GM06990 (cell line): ENCODE measurements at regions not wholly inside any gene's neighbourhood (a gene's known extent, or its start where the extent isn't known, plus 50 kb on each side); places are given as distances from the start of the nearest gene placed in this dataset.

ENCODE experiments used
- DNase-seq: peaks from one replicate; pipeline ENCODE4 v3.0.0-alpha.2; 2011; ENCODE audit not compliant: insufficient read length; ENCODE audit errors: extremely low read depth
- H3K27me3 ChIP-seq: replicated peaks from 2 replicates; pipeline ENCODE4 v1.6.0; 2011; ENCODE audit warnings: low read length; ENCODE audit not compliant: control insufficient read depth, insufficient read depth
- H3K36me3 ChIP-seq: 2 replicates; pipeline ENCODE4 v1.5.1; 2011; ENCODE audit warnings: low read length; ENCODE audit not compliant: control insufficient read depth, insufficient read depth
- H3K4me3 ChIP-seq: replicated peaks from 2 replicates; pipeline ENCODE4 v1.5.1; 2011; ENCODE audit warnings: low read depth, mild to moderate bottlenecking, control low read depth, low read length
- TF ChIP-seq, protein P1 (sequence below): IDR thresholded peaks from 2 replicates; pipeline ENCODE4 v1.5.1; 2011; ENCODE audit warnings: low read length, control low read depth, mild to moderate bottlenecking, inconsistent platforms; ENCODE audit not compliant: insufficient read depth, poor library complexity, severe bottlenecking

DNA sequence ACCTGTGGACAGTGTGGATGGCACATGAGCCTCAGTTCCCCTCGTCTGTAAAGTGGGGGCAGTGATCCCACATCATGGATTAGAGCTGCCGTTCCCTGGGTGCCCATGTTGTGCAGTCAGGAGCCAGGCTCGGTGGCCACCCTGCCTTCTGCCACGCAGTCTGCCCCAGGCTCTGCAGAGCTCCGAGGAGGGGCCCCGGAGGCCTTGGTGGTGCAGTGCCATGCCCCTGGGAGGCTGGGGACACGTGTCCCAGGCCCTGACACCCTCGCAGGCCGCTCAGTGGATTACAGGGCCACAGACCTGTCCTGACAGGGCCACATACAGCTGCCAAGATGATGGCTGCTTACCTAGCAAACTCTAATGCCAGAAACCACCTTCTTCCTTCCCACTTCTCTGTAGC is 59.7 kb upstream of the ZNF469 start:
- Histone ChIP-seq H3K4me3 (no peak overlapping the region), H3K36me3 (no peaks in the 10 kb centered on the region), H3K27me3 (no peaks in the 10 kb centered on the region)
- TF ChIP-seq, protein P1, sequence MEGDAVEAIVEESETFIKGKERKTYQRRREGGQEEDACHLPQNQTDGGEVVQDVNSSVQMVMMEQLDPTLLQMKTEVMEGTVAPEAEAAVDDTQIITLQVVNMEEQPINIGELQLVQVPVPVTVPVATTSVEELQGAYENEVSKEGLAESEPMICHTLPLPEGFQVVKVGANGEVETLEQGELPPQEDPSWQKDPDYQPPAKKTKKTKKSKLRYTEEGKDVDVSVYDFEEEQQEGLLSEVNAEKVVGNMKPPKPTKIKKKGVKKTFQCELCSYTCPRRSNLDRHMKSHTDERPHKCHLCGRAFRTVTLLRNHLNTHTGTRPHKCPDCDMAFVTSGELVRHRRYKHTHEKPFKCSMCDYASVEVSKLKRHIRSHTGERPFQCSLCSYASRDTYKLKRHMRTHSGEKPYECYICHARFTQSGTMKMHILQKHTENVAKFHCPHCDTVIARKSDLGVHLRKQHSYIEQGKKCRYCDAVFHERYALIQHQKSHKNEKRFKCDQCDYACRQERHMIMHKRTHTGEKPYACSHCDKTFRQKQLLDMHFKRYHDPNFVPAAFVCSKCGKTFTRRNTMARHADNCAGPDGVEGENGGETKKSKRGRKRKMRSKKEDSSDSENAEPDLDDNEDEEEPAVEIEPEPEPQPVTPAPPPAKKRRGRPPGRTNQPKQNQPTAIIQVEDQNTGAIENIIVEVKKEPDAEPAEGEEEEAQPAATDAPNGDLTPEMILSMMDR = no peak
- no peak for DNase-seq

DNA sequence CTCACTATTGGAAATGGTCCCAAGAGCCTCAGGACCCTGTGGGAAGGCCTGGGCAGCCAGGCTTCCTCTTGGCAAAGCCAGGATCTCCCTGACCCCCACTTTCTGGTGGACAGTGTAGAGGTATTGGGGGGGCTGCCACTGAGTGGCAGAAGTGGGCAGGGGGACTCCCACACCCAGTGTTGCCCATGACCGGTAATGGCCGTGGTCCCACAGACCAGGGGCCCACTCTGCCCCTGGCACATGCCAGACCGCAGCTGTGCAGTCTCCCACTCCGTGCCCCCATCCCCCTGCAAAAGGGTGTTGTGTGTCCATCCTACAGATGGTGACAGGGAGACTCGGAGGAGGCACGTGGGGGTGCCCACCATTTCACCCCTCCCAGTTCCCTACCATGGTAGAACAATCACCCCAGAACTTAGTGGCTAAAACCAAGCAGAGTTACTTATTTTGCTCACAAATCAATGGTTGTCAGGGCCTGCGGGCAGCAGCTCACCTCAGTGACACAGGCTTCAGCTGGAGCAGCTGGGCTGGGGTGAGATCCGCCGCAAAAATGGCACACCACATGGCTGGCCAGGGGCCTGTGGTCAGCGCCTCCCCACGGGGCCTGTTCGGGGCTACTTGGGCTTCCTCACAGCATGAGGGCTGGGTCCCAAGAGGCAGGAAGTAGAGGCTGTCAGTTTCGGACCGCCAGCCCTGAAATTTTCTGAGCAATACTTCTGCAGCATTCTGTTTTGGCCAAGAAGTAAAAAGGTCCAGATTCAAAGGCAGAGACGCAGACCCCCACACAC is 59.0 kb upstream of the ZNF469 start:
- Histone ChIP-seq H3K27me3 (no peaks in the 10 kb centered on the region), H3K4me3 (no peak overlapping the region), H3K36me3 (no peaks in the 10 kb centered on the region)
- DNase-seq = no peak
- TF ChIP-seq, protein P1 = no peak

DNA sequence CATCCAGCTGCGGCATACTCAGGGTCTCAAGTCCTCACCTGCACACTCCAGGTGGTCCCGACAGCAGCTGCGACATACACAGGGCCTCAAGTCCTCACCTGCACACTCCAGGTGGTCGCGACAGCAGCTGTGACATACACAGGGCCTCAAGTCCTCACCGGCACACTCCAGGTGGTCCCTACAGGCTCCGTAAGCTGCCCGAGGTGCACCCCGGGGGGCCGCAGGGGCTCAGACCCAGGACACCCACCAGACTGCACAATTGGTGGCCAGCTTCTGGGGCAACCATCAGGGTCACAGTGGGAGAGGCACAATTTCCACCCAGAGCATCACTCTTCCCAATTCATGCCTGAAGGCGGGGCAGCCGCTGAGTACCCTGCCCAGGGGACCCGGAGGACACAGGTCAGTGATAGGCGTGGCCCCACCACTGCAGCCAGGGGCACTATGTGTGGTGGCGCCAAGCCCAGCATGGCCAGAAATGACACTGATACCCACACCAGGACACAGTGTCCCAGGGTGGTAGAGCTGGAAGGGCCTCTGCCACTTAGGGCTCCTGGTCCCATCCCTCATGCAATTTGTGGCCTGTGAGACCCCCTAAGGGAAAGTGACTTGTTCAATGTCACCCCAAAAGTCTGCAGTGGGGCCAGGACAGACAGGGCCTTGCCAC is 57.5 kb upstream of the ZNF469 start:
- Histone ChIP-seq H3K4me3 (no peak overlapping the region), H3K27me3 (no peaks in the 10 kb centered on the region), H3K36me3 (no peaks in the 10 kb centered on the region)
- TF ChIP-seq, protein P1 = no peak
- DNase-seq = no peak

DNA sequence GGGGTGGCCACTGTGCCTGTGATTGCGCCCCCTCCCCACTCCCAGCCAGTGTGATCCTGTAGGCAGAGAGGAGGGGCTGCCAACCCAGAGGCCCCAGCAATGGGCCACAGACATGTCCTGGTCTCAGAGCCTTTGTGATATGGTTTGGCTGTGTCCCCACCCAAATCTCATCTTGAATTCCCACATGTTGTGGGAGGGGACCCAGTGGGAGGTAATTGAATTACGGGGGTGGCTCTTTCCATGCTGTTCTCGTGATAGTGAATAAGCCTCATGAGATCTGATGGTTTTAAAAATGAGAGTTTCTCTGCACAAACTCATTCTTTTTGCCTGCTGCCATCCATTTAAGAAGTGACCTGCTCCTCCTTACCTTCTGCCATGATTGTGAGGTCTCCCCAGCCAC is 56.8 kb upstream of the ZNF469 start:
- no peak for DNase-seq
- H3K36me3 ChIP-seq = no peaks in the 10 kb centered on the region
- H3K27me3 ChIP-seq = no peaks in the 10 kb centered on the region
- TF ChIP-seq, protein P1 = no peak
- no peak overlapping the region for H3K4me3 ChIP-seq

DNA sequence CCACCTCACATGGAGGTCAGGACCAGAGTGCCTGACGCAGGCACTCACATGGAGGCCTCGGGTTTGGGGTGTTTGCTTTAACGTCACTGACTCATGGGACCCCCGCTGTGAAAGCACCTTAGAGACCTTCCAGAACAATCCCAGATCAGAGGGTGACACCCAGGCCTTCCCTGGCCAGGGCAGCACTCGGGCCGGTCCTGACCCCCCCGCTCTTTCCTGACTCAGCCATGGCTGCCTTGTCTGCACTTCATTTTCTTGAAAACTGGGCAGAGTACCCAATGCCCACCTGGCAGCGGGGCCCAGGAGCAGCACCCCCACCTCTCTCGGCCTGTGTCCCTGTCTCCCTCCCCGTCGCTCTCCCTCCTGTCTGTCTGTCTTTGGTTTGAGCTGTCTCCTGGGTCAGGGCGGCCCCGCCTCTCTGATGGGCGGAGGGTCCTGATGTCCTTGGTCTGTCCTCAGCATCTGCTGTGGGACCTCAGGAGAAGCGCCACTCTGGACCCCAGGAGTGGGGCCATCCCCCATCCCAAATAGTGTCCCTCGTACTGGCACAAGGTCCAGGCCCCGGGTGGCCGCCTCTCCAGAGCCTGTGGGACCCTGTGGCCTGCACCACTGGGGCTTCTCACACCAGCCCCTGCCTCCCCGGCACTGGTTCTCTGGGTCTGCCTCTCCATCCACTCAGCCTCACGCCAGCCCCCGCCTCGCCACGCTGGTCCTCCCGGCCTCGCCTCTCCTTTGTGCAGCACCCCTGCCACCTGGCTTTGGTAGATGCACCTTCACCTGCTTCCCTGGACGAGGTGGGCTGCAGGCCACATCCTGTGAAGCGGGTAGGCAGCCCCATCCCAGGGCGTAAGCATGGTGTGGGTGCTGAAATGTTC is 55.9 kb upstream of the ZNF469 start:
- DNase-seq = no peak
- no peaks in the 10 kb centered on the region for H3K27me3 ChIP-seq
- TF ChIP-seq, protein P1 = no peak

More for the DNA sequence above, 55.9 kb upstream of the ZNF469 start:
- H3K36me3 ChIP-seq = no peaks in the 10 kb centered on the region
- no peak overlapping the region for H3K4me3 ChIP-seq
